Endothelial cell of umbilical vein (primary cell): ENCODE measurements at regions not wholly inside any gene's neighbourhood (a gene's known extent, or its start where the extent isn't known, plus 50 kb on each side); places are given as distances from the start of the nearest gene placed in this dataset.

Experiments used
- BruUV-seq: library from RNA; stranded (reverse); fragments of 400-500 nt; replicated peaks from 2 replicates; lab custom pipeline; 2021; lab: Mats Ljungman, UMichigan
- CTCF ChIA-PET: fragments of 300-600, 350-600 bp; sonication (Branson Sonifier 250); formaldehyde crosslinking; loops from one replicate; lab custom pipeline; 2021; ENCODE audit warnings: antibody characterized with exemption, inconsistent platforms; lab: Charles Lee
- POLR2A ChIA-PET: fragments of 300-600, 350-600 bp; sonication (Branson Sonifier 250); formaldehyde crosslinking; loops from one replicate; lab custom pipeline; 2021; ENCODE audit warnings: antibody characterized with exemption, inconsistent platforms; lab: Charles Lee
- DNase-seq: peaks from one replicate; pipeline ENCODE4 v3.0.0-alpha.2; 2011; ENCODE audit warnings: low read depth, low spot score
- FAIRE-seq: peaks from 2 replicates; lab custom pipeline; 2011; peaks lifted over from hg19 to GRCh38; lab: Jason Lieb, UNC
- H2AFZ ChIP-seq: 2 replicates; pipeline ENCODE4 v1.6.0; 2012; ENCODE audit warnings: low read depth, low read length, control low read depth, inconsistent platforms
- H3K27ac ChIP-seq: 2 replicates; pipeline ENCODE4 v1.5.1; 2011; ENCODE audit warnings: low read depth, mild to moderate bottlenecking, control low read depth, low read length, moderate library complexity; ENCODE audit not compliant: insufficient read depth
- H3K27me3 ChIP-seq, 2 experiments: 2 replicates each; pipeline versions ENCODE4 v1.6.0 to v1.6.1; 2011; ENCODE audit warnings: low read length in 2 of 2, mixed read lengths in 1 of 2; ENCODE audit not compliant: control insufficient read depth in 2 of 2, insufficient read depth in 2 of 2
- H3K36me3 ChIP-seq, 2 experiments: 2 replicates in 1 of 2; 3 replicates in 1 of 2; pipeline ENCODE4 v1.5.1; 2011; ENCODE audit warnings: low read length in 2 of 2, mild to moderate bottlenecking in 1 of 2, moderate library complexity in 1 of 2; ENCODE audit not compliant: control insufficient read depth in 2 of 2, insufficient read depth in 2 of 2; ENCODE audit errors: extremely low read depth in 1 of 2
- H3K4me1 ChIP-seq: 3 replicates; pipeline ENCODE4 v1.5.1; 2011; ENCODE audit warnings: mild to moderate bottlenecking, low read length; ENCODE audit not compliant: control insufficient read depth, insufficient read depth; ENCODE audit errors: extremely low read depth
- H3K4me2 ChIP-seq: 2 replicates; pipeline ENCODE4 v1.6.1; 2011; ENCODE audit warnings: low read length, control low read depth, mixed read lengths; ENCODE audit not compliant: insufficient read depth
- H3K4me3 ChIP-seq, 3 experiments: fragments of 200-600 bp in 1 of 3; sonication (generic), shearing (Covaris generic) in 1 of 3; replicated peaks in 1 of 3; 2 replicates each; pipeline ENCODE4 v1.5.1; 2011 to 2016; ENCODE audit warnings: control low read depth in 3 of 3, low read length in 3 of 3, mild to moderate bottlenecking in 2 of 3, inconsistent platforms in 1 of 3, low read depth in 1 of 3, moderate library complexity in 1 of 3; ENCODE audit not compliant: insufficient read depth in 1 of 3
- H3K79me2 ChIP-seq: 2 replicates; pipeline ENCODE4 v1.6.0; 2012; ENCODE audit warnings: low read length, inconsistent platforms; ENCODE audit not compliant: control insufficient read depth, insufficient read depth
- H3K9ac ChIP-seq: replicated peaks from 2 replicates; pipeline ENCODE3; 2011; ENCODE audit warnings: low read length, control low read depth; ENCODE audit not compliant: insufficient read depth; ENCODE audit errors: extremely low read depth
- H3K9me1 ChIP-seq: replicated peaks from 3 replicates; pipeline ENCODE4 v1.6.0; 2011; ENCODE audit warnings: mild to moderate bottlenecking, low read length; ENCODE audit not compliant: control insufficient read depth, insufficient read depth; ENCODE audit errors: extremely low read depth
- H3K9me3 ChIP-seq: replicated peaks from 2 replicates; pipeline ENCODE4 v1.5.1; 2012; ENCODE audit warnings: low read length, inconsistent platforms; ENCODE audit not compliant: control insufficient read depth, insufficient read depth
- H4K20me1 ChIP-seq: replicated peaks from 2 replicates; pipeline ENCODE3; 2011; ENCODE audit warnings: mild to moderate bottlenecking, low read length; ENCODE audit not compliant: control insufficient read depth, insufficient read depth; ENCODE audit errors: extremely low read depth
- EZH2 ChIP-seq: IDR thresholded peaks from 2 replicates; pipeline ENCODE4 v1.6.1; 2012; ENCODE audit warnings: borderline replicate concordance, low read depth, mild to moderate bottlenecking, moderate library complexity, low read length, inconsistent platforms; ENCODE audit not compliant: severe bottlenecking
- FOS ChIP-seq: IDR thresholded peaks from 2 replicates; pipeline ENCODE4 v1.6.1; 2011; ENCODE audit warnings: mild to moderate bottlenecking, low read length, moderate library complexity, borderline replicate concordance; ENCODE audit not compliant: insufficient read depth
- JUN ChIP-seq: IDR thresholded peaks from 2 replicates; pipeline ENCODE4 v1.6.1; 2011; ENCODE audit warnings: borderline replicate concordance, low read depth; ENCODE audit not compliant: insufficient read length, insufficient read depth
- MYC ChIP-seq: IDR thresholded peaks from one replicate; pipeline ENCODE4 v1.6.1; 2011; ENCODE audit warnings: mild to moderate bottlenecking, low read depth, low read length
- POLR2A ChIP-seq: IDR thresholded peaks from 2 replicates; pipeline ENCODE4 v1.6.1; 2012; ENCODE audit warnings: low read depth, mild to moderate bottlenecking, control low read depth, low read length
- POLR2AphosphoS5 ChIP-seq: IDR thresholded peaks from 2 replicates; pipeline ENCODE4 v1.6.1; 2012; ENCODE audit warnings: low read depth, mild to moderate bottlenecking, control low read depth, low read length, moderate library complexity; ENCODE audit not compliant: insufficient read depth
- dilution Hi-C: fragments of 300-500 bp; cut with MboI; formaldehyde crosslinking; loops from one replicate; pipeline ENCODE4 v1.15.0; 2019; ENCODE audit warnings: low sequenced_read_pairs; ENCODE audit not compliant: extremely low pct_ligation_motif_present
- intact Hi-C: fragments of 100-400 bp; cut with micrococcal nuclease; formaldehyde crosslinking; loops from one replicate; pipeline ENCODE4 v1.10.0; 2022
- TF ChIP-seq, protein P1 (sequence below): IDR thresholded peaks from 2 replicates; pipeline ENCODE4 v1.6.1; 2011; ENCODE audit not compliant: insufficient read depth, insufficient read length

DNA sequence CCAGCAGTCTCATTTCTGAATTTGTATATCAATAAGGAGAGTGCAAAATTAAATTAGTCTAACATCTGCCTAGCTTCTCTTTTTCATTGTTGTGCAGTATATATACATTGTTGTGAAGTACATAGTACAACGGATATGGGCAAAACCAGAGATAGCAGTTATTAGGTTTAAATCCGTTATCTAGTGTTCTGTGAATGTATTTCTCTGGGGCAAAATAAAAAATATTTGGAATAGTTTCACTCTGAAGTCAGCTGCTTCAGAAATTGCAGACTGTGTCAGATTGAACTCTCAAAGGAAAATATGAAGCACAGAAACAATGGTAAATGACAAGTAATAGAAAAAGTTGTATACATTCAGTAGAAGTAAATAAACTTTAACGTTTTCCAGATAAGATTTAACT is 836.5 kb upstream of the CXADR start:
- FAIRE-seq: no peak
- dilution Hi-C loops: no loop called here

DNA sequence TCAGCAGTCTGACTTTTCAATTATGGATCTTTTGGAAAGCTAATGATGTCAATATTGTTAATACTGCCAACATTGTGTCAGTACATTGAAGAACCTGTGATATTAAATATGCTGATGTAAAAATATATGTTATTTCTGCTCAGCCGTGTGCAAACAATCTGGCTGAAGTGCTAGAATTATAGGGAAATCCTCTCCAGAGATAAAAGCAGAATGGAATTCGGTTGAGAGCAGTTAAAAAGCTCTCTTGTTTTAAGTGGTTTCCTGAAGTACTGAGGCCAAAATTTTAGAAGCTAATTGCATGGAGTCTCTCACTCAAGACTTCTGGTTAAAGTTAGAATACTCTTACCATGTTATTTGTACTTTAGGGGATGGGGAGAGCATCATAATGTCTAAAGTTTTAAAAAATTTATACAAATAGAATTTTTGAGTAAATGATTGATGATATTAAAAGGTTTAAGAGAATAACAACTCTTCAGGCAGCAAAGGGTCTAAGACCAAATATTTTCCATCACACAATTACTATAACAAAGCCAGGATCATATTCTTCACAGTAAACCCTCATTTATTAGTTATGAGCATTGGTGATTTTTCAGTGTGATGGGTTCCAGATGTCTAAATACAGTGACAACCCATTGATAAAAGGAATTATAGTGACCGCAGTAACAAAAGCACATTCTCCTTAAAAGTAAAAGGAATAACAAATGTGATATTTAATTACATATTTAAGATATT is 834.2 kb upstream of the CXADR start:
- TF ChIP-seq FOS: no peak
- TF ChIP-seq, protein P1, sequence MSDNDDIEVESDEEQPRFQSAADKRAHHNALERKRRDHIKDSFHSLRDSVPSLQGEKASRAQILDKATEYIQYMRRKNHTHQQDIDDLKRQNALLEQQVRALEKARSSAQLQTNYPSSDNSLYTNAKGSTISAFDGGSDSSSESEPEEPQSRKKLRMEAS: no peak
- no peak for TF ChIP-seq EZH2
- no peak for TF ChIP-seq POLR2AphosphoS5
- no peak for TF ChIP-seq POLR2A
- no peak for TF ChIP-seq MYC
- H3K4me3 ChIP-seq: no peak overlapping the region
- H4K20me1 ChIP-seq: no peaks in the 10 kb centered on the region
- dilution Hi-C loops: no loop called here
- H3K4me1 ChIP-seq: no peaks in the 10 kb centered on the region
- no peak for FAIRE-seq
- no peaks in the 10 kb centered on the region for H3K79me2 ChIP-seq
- intact Hi-C loops: no loop called here
- no peaks in the 10 kb centered on the region for H3K36me3 ChIP-seq
- POLR2A ChIA-PET: no interaction called here
- CTCF ChIA-PET: no interaction called here
- H3K9me3 ChIP-seq: no peaks in the 10 kb centered on the region
- no peak overlapping the region for H3K4me2 ChIP-seq
- no peak overlapping the region for H2AFZ ChIP-seq
- H3K9me1 ChIP-seq: peaks cover 2% of the 10 kb centered on the region
- DNase-seq: no peak
- H3K27ac ChIP-seq: no peak overlapping the region
- no peak overlapping the region for H3K9ac ChIP-seq
- BruUV-seq: no TSS peak
- H3K27me3 ChIP-seq: no peaks in the 10 kb centered on the region

More for the DNA sequence above, 836.5 kb upstream of the CXADR start:
- Histone ChIP-seq H3K27ac (no peak overlapping the region), H3K4me2 (no peak overlapping the region), H3K4me3 (no peak overlapping the region), H3K9me3 (no peaks in the 10 kb centered on the region), H4K20me1 (no peaks in the 10 kb centered on the region), H3K27me3 (no peaks in the 10 kb centered on the region), H3K9ac (no peak overlapping the region), H3K4me1 (no peaks in the 10 kb centered on the region), H2AFZ (no peak overlapping the region), H3K9me1 (peaks cover 2% of the 10 kb centered on the region), H3K79me2 (no peaks in the 10 kb centered on the region), H3K36me3 (no peaks in the 10 kb centered on the region)
- no peak for TF ChIP-seq JUN
- TF ChIP-seq, protein P1: no peak
- intact Hi-C loops: no loop called here
- BruUV-seq: no TSS peak
- no peak for DNase-seq
- POLR2A ChIA-PET: no interaction called here
- CTCF ChIA-PET: interaction anchor here (1.9 kb wide), 1 partner anchor 13 kb away, joined by 5 read pairs; no protein-coding TSS in a partner anchor
